ENCODE measurements at regions not wholly inside any gene's neighbourhood (a gene's known extent, or its start where the extent isn't known, plus 50 kb on each side); places are given as distances from the start of the nearest gene placed in this dataset.

- no peak for DNase-seq (ENCODE audit: extremely low read depth, low read depth)
- no peak for TF ChIP-seq CTCF (IDR thresholded peaks at IDR 0.05; ENCODE audit: low read depth, low read length)
These were observed 224.4 kb upstream of the GALNTL6 start for GRCh38 chr4:171588764-171589163.

- no peak for DNase-seq (ENCODE audit: extremely low read depth, low read depth)
- no peak for TF ChIP-seq CTCF (IDR thresholded peaks at IDR 0.05; ENCODE audit: low read depth, low read length)
These were observed 225.1 kb upstream of the GALNTL6 start for GRCh38 chr4:171588051-171588545.

- no peak for TF ChIP-seq CTCF (IDR thresholded peaks at IDR 0.05; ENCODE audit: low read depth, low read length)
- no peak for DNase-seq (ENCODE audit: extremely low read depth, low read depth)
These were observed 229.4 kb upstream of the GALNTL6 start for GRCh38 chr4:171583790-171584189.

- DNase-seq (ENCODE audit: extremely low read depth, low read depth): no peak
- TF ChIP-seq CTCF (IDR thresholded peaks at IDR 0.05; ENCODE audit: low read depth, low read length): no peak
These were observed 230.1 kb upstream of the GALNTL6 start for GRCh38 chr4:171582961-171583581.

- DNase-seq (ENCODE audit: extremely low read depth, low read depth): no peak
- no peak for TF ChIP-seq CTCF (IDR thresholded peaks at IDR 0.05; ENCODE audit: low read depth, low read length)
These were observed 240.0 kb upstream of the GALNTL6 start for GRCh38 chr4:171573181-171573580.

GRCh38 chr4:171565130-171565788 is 247.9 kb upstream of the GALNTL6 start:
- DNase-seq (ENCODE audit: extremely low read depth, low read depth): no peak
- TF ChIP-seq CTCF (IDR thresholded peaks at IDR 0.05; ENCODE audit: low read depth, low read length): no peak

- no peak for DNase-seq (ENCODE audit: extremely low read depth, low read depth)
- no peak for TF ChIP-seq CTCF (IDR thresholded peaks at IDR 0.05; ENCODE audit: low read depth, low read length)
These were observed 251.8 kb upstream of the GALNTL6 start for GRCh38 chr4:171561419-171561818.

Data from AG09319 (cell line).